ENCODE measurements at regions not wholly inside any gene's neighbourhood (a gene's known extent, or its start where the extent isn't known, plus 50 kb on each side); places are given as distances from the start of the nearest gene placed in this dataset.

DNA sequence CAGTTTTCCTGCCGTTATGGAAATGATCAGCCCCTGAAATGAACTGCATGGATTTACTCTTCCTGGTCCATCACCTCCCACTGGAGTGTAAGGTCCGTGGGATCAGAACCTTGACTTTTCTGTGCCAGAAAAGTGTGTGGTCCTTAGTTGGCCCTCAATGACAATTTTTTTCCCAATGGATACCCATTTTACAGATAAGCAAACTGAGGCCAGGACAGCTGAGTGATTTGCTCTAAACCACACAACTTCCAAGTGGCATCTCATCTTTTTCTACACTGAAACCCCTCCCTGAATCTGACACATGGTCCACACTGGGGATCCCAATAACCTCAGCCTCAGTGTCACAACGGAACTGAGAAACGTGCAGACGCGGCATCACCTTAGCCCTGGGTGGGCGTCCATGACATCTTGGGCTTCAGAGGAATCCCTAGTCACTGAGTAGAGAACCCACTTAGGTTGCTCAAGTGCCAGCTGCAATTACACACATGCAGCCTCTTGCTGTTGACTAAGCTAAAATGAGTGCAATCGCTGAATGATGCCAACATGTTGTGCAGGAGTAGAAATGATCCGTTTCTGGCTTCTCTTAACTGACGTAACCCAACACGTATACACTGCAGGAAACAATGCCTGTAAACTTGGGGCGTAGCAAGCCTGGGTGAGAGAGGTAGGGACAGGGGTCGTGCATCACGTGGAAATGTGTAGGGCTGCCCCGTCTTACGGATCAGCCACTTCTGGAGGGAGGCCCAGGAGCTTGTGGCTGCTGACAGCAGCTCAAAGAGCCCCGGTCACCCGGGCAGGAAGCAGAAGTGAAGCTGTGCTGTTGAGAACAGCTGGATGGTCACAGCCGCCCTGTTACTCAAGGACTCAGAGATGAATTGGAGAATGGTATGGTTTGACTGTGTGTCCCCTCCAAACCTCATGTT lies 136.3 kb downstream of the SHANK2 start:
- TF ChIP-seq, protein P1, sequence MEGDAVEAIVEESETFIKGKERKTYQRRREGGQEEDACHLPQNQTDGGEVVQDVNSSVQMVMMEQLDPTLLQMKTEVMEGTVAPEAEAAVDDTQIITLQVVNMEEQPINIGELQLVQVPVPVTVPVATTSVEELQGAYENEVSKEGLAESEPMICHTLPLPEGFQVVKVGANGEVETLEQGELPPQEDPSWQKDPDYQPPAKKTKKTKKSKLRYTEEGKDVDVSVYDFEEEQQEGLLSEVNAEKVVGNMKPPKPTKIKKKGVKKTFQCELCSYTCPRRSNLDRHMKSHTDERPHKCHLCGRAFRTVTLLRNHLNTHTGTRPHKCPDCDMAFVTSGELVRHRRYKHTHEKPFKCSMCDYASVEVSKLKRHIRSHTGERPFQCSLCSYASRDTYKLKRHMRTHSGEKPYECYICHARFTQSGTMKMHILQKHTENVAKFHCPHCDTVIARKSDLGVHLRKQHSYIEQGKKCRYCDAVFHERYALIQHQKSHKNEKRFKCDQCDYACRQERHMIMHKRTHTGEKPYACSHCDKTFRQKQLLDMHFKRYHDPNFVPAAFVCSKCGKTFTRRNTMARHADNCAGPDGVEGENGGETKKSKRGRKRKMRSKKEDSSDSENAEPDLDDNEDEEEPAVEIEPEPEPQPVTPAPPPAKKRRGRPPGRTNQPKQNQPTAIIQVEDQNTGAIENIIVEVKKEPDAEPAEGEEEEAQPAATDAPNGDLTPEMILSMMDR (IDR thresholded peaks at IDR 0.05; ENCODE audit: low read depth, low read length, poor library complexity, severe bottlenecking), result no peak
- no peak for TF ChIP-seq EZH2phosphoT487 (IDR thresholded peaks at IDR 0.05; ENCODE audit: borderline replicate concordance, low read length)

Measured in DOHH2 (cell line).